HG02759 (cell line): ENCODE measurements at regions not wholly inside any gene's neighbourhood (a gene's known extent, or its start where the extent isn't known, plus 50 kb on each side); places are given as distances from the start of the nearest gene placed in this dataset.

Experiments used
- ATAC-seq: cut with Tn5 transposase; IDR thresholded peaks from one replicate; pipeline ENCODE4 v1.9.1; 2021; ENCODE audit warnings: mild to moderate bottlenecking, moderate library complexity; ENCODE audit not compliant: unreplicated experiment

DNA sequence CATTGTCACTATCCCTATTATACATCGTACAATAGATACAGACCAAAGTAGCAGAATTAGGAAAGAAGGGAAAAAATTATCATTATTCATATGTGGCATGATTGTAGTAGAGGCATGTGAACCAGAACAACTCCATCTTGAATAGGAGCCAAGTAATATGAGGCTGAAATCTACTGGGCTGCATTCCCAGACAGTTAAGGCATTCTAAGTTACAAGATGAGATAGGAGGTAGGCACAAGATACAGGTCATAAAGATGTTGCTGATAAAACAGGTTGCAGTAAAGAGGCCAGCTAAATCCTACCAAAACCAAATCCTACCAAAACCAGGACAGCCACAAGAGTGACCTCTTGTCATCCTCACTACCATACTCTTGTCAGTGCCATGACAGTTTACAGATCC is 1035.4 kb upstream of the SEMA6D start:
- no peak for ATAC-seq

DNA sequence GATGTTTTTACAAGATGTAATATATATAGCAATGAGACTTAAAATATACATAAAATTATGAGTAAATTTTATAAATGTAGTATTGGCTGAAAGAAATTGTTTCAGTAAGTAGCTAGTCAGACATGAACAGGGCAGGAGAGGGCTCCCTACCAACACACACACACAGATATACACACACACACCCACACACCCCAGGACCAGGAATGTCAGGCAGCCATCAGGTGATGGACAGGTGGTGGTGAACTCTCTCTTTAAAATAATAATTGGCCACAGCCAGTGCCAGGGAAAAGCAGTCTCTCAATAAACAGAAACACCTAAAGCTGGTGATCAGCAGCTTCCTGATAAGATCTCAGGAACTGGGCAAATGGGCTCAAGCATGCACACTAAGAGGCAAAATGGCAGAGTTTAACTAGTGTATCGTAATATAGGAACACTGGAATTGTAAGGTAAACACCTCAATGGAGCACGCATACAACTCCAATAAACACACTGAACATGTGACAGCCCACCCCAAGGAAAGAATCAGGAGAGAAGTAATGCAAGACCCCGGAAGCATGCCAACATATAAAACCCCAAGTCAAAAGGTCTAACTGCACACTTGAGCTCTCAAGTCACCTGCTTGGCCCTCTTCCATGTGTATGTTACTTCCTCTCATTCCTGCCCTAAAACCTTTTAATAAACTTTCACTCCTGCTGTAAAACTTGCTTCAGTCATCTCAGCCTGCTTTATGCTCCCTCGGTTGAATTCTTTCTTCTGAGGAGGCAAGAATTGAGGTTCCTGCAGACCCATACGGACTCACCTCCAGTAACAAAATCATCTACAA is 1034.1 kb upstream of the SEMA6D start:
- ATAC-seq: no peak

DNA sequence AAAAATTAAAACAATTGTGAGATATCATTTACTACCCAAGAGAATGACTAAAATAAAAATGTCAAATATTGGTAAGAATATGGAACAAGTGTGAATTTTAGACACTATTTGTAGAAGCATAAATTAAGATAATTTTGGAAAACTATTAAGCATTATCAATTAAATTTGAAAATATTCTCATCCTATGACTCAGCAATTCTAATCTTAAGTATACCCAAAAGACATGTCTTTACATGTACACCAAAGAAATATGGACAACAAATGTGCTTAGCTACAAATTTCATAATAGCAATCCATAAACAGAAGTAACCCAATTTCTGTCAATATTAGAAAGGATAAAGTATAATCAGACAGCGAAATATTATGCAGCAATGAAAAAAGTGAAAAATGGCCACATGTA is 1032.2 kb upstream of the SEMA6D start:
- no peak for ATAC-seq

DNA sequence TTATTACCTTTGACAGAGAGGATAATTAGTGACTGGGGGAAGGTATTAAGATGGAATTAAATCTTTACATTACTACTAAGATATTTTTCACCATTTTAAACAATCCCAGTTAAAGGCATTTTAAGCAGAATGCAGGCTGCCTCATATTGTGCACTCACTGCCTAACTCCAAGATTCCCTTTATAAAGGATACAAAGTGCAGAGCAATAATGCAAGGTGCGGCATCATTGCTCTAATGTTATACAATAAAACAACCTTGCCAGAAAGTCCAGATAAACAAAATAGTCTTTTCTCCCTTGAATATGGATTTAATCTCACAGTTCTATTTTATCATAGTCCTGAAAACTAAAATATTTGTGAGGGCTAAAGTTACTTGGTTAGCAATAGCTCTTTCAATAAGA is 1031.6 kb upstream of the SEMA6D start:
- no peak for ATAC-seq

DNA sequence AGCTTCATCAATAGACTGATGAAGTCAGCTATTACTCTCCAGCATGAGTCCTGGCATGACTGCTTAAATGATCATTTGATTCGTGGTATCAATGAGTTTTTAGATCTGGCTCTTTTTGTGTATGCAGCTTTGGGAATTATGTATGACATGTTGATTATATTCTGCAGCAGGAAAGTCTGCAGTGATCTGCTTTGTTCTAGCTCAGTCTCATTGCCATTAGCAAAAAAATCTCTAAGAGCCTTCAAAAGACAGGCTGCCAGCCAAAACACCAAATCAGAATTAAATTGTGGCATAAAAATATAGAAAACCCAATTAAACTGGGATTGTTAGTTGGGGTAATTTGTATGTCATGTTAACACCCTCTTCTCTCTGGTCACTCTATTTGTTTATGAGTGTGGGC is 1021.0 kb upstream of the SEMA6D start:
- no peak for ATAC-seq

DNA sequence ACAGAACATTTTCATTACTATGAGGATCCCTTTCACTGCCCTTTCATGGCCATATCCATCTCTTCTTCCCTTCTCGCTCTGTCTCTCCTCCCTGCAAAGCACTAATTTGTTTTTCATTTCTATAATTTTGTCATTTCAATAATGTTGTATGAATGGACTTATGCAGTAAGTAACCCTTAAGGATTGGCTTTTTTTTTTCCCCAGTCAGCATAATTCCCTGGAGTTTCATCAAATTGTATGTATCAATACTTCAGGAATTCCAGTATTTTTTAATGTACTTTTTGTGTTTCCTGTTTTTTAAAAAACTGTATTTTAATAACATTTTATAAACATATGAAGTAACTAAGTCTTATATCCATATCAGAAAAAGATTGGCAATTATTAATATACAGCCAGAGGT is 1016.0 kb upstream of the SEMA6D start:
- ATAC-seq: no peak

DNA sequence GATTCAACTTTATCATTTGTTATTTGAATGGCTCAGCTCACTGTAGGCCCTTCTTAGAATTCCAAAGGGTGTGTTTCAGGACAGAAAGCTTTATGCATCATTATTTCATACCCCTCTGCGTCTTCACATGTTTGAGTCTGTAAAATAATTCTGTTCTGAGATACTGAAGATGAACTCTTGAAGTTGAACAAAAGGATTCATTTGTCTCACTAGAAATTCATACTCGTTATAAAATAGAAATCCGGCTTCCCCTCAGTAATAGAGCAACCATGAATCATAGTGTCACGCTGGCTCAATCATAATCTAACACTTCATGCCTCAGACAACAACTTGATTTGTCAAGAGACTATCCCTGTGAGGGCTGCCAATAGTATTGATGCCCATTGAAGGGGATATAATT is 1015.4 kb upstream of the SEMA6D start:
- no peak for ATAC-seq

DNA sequence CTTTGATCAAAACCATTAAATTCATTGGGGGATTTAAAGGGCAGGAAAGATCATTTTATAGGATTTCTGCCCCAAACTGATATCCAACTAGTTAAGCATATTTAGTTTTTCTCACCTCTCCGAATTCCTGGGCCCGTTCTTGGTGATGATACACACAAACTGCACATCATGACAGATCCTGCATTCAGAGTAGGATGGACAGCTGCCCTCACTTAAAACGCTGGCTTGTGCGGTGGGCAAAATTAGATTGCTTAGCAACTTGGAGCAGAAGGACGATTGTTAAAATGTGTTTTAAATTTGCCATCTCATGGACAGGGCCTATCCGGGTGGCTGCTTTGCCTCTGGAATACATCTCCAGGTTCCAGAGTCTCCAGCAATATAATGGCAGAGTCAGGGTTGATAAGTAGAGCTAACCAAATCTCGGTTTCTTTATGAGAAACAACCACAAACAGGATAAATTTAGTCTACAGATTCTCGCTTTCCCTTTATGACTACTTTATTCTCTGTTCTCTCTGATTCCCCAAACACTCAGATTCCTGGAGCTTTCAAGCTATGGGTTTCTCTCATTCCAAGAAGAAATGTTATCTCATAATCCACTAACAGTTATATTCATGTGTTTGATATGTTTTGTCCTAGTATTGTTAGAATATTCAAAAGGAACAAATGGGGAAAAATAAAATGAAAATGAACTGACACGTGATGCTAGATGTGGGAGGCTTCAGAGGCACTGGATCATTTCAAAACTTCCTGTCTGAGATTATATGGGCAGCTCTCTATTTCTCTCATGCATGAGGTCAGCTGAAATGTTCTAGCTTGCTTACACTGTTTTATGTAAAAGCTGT is 1014.1 kb upstream of the SEMA6D start:
- no peak for ATAC-seq

DNA sequence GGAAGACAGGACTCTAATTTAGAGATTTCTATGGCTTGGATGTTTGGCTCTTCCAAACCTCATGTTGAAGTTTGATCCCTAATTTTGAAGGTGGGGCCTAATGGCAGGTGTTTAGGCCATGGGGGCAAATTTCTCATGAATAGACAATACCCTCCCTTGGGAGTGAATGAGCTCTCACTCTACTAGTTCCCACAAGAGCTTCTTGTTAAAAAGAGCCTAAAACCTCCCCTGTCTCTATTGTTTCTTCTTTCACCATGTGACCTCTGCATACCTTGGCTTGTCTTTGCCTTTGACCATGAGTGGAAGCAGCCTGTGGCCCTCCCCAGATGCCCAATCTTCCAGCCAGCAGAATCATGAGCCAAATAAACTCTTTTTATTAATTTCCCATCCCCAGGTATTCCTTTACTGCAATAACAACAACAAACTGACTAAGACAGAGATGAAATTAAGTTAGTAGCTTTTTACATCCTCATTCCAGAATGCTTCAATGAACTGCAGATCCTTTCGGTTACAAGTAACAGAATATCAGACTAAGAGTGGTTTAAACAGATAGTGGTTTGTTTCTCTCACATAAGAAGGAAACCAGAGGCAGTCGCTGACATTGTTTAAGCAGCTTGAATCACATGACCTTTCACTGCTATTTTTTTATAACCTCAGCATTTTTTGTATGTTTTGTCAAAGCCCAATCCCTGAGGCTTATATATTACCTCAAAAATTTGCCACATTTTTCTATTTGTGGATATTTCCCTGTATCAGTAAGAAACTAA is 1013.3 kb upstream of the SEMA6D start:
- no peak for ATAC-seq

DNA sequence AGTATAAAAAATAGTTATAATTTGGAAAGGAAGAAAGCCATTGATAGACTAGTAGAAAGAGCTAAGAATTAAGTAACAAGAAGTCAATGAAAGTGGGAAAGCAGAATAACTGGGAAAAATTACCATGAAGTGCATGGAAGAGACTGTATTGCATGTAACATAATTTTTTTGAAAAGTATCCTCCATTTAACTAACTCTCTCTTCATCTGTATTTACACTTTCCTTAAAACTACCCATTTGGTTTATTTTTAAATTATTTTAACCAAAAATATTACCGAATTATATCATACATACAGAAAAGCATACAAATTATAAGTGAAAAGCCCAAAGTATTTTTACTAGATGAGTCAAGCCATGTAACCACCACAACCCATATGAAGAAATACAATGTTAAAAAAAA is 1009.9 kb upstream of the SEMA6D start:
- no peak for ATAC-seq

DNA sequence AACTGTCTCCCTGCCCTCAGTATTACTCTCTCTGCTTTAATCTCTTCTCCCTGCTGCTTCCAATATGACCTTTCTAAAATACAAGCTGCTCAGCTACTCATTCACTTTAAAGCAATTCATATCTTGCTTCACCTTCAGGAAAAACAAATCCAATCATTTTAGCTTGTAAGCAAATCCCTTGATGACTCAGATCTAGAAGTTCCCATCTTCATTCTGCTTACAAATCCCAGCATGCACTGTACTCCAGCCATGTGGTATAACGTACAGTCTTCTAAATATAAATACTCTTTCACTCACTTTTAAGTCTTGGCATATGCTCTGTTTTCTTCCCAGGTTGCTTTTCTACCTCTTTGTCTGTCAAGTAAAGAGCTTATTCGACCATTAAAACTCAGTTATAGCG is 1009.1 kb upstream of the SEMA6D start:
- ATAC-seq: no peak

DNA sequence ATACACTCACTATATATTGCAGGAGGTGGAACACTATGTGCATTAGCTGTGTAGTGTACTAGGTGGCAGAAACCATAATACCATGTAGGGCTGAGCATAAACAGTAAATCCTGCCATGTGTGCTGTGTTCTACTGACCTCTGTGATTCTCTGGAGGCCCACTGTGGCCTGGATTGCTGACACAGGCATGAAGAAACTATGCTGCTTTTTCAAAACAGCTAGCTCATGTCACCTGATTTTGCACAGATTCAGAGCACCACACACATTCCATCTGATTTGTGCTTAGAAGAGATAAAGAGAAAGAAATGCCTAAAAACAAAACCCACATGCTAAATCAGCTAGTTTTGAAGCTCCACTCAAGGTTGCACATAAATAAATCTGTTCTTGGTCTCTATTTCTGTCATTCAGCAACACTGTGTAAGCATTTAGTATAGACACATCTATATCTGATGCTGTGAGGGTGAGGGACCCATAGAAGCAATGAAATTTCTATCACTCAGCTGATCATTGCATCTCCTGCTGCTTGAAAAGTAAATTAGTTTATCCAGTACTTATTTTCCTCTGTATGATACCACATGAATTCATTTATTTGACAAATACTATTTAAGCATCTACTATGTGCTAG is 1007.7 kb upstream of the SEMA6D start:
- ATAC-seq: no peak

DNA sequence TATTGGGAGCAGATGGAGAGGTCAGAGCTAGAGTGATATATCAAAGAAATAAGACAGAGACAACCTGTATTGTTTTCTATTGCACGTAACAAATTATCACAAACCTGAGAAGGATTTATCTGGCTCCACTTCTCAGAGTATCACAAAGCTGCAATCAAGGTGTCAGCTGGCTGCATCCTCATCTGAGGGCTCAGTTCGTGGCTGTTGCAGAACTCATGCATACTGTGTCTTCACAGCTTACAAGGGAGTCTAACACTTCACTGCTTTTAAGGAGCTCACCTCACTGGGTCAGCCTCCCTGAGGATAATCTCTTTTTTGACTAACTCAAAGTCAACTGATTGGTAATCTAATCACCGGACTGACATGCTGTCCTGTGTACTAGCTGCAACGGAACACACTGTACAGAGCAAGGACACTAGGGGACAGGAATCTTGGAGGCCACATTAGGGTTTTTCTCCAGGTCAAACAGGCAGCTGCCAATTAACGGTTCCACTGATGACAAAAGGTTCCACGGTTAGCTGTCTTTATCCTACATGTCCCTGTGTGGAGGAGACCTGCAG is 1006.8 kb upstream of the SEMA6D start:
- no peak for ATAC-seq

DNA sequence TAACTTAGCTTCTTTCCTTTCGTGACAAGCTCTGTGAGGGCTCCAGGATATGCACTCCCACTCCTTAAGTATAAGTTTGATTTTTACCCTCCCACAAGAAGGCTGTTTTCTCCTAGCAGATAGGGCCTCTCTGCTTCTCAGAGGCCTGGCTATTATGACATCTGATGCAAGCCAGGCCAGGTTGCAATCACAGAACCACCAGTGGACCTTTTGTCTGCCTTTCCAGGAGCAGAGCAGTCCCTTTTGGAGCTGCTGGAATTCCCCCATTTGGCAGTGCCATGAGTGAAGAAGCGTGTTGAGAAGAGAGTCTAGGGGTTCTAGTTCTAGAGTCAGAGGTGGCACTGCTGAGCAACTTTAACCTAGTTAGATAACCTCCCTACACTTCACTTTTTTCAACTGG is 1004.3 kb upstream of the SEMA6D start:
- ATAC-seq: no peak

DNA sequence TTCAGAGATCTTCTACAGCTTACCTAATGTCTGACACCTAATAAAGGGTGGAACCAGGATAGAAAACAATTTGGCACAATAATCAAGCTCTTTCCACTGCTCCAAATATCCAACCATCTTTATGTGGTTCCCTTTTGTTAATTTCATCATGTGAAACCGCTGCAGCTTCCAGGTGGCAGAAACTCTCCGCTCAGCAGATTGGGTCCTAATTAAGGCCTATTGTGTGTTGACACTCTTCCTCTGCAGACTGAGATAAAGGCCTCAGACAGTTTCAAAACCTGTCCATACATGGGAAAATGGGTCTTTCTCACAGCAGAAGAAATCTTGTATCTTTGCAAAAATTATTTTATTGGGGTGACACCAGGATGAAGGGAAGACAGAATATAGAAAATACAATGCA is 1002.4 kb upstream of the SEMA6D start:
- ATAC-seq: no peak

DNA sequence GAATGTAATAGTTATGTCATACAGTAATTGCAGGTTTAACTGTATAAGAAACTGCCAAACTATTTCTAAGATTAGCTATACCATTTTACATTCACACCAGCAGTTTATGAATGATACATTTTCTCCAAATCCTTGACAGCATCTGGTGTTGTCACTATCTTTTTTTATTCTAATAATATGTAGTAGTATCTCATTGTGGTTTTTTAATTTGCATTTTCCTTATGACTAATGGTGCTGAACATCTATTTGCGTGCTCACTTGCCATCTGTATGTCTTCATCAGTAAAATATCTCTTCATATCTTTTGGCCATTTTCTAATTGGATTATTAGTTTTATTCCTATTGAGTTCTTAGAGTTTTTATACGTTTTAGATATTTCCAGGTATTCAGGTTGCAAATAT is 994.0 kb upstream of the SEMA6D start:
- no peak for ATAC-seq

DNA sequence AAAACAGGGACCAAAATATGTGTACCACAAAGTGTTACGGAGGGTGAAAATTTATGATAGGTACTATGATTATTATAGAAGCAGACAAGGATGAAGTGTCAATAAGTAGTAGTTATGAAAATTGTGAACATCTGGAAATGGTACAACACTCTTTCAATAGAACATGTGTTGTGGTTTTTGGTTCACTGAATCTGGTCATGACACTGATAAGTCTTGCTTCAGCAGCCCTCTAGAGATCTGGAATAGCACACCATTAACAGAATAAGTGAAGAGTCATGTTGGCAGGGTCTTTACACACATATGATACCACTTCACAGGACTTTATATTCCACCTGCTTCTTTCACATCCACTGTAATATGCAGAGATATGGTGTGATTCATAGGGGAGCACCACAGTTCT is 985.2 kb upstream of the SEMA6D start:
- no peak for ATAC-seq

DNA sequence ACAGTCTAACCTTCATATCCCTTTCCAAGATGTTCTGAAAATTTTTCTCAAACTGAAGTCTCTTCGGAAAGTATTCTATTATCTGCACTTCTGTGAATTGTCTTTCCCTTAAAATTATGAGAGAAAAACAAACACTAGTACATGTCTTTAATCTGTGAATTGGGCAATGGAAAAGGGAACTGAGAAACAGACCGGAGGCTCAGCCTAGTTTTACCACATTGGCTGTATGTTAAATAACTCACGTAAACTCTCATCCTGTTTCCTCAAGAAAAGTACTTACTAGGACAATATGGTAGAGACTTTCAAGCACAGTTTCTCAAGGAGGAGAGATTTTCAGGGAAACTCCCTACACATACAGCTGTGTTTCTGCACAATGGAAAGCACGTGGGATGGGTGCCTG is 982.2 kb upstream of the SEMA6D start:
- no peak for ATAC-seq

DNA sequence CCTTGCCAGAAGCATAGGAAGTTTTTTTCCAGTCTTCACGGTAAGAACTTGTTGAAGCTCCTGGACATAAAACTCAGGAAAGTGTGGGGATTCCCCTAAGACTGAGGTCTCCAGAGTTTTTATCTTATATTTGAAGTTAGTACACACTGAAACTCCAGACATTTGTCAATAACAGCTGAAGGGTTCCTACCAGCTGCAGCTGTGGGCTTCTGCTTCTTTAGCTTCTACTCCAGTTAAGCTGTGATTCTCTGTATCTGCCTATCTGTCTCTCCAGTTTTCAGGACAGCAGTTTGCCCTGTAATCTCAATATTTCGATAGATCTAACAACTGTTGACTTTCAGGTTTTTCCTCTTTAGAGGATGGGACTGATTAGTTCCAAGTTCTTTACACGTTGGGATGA is 966.0 kb upstream of the SEMA6D start:
- no peak for ATAC-seq

DNA sequence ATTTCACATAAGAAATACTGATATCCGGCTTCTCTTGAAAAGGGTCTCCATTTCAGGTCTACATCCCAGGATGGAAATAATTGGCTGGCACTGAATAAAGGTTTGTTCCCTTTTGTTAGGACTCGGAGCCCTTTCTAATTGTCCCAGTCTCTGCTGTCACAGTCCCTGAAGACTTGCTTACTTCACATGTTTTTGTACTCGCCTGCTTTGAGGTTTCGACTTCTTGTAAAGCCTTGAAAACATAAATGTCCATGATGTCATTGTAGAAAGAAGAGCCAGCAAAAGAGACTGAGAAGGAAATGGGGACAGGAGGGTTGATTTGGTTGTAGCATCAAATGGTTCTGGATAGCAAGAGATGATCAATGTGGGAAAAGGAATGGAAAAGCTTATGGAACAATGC is 963.4 kb upstream of the SEMA6D start:
- ATAC-seq: no peak

DNA sequence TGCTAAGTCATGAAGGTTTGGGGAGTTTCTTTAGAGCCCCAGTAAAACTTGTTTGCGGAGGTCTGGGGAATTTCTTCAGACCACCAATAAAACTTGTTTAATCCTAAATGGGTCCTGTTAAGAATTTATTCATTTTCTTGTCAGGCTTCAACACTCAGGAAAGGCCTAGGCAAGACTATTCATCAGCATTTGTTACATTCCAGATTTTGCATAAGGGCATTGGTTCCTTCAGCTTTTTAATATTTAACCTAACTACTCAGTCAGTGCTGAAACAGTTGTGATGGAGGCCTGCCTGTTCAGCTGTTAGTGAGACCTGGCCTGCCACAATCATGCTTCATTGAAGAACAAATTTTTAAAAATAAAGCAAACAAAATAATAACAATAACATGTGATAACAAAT is 954.2 kb upstream of the SEMA6D start:
- no peak for ATAC-seq
